ENCODE measurements at regions not wholly inside any gene's neighbourhood (a gene's known extent, or its start where the extent isn't known, plus 50 kb on each side); places are given as distances from the start of the nearest gene placed in this dataset.

- ATAC-seq (ENCODE audit: low FRiP score) = no peak
- TF ChIP-seq CTCF (IDR thresholded peaks at IDR 0.05) = no peak
- no peak for DNase-seq (ENCODE audit: low spot score)
These were observed 388.6 kb downstream of the BCAT1 start for GRCh38 chr12:24560192-24560775.

- DNase-seq (ENCODE audit: low spot score) (no peak), ATAC-seq (ENCODE audit: low FRiP score) (no peak)
These were observed 391.2 kb downstream of the BCAT1 start for GRCh38 chr12:24557738-24558137.

GRCh38 chr12:24555730-24556129 lies 393.2 kb downstream of the BCAT1 start:
- ATAC-seq (ENCODE audit: low FRiP score) = no peak
- no peak for TF ChIP-seq CTCF (IDR thresholded peaks at IDR 0.05)
- DNase-seq (ENCODE audit: low spot score) = no peak

More at GRCh38 chr12:24557738-24558137, 391.2 kb downstream of the BCAT1 start:
- no peak for TF ChIP-seq CTCF (IDR thresholded peaks at IDR 0.05)

GRCh38 chr12:24554612-24555295 lies 394.1 kb downstream of the BCAT1 start:
- no peak for ATAC-seq (ENCODE audit: low FRiP score)
- TF ChIP-seq CTCF (IDR thresholded peaks at IDR 0.05) = no peak
- DNase-seq (ENCODE audit: low spot score) = no peak

- no peak for TF ChIP-seq CTCF (IDR thresholded peaks at IDR 0.05)
- no peak for ATAC-seq (ENCODE audit: low FRiP score)
- no peak for DNase-seq (ENCODE audit: low spot score)
These were observed 395.6 kb downstream of the BCAT1 start for GRCh38 chr12:24553259-24553658.

GRCh38 chr12:24551163-24551786 lies 397.6 kb downstream of the BCAT1 start:
- TF ChIP-seq CTCF (IDR thresholded peaks at IDR 0.05) = no peak
- ATAC-seq (ENCODE audit: low FRiP score) (no peak), DNase-seq (ENCODE audit: low spot score) (no peak)

GRCh38 chr12:24550609-24551008 lies 398.3 kb downstream of the BCAT1 start:
- TF ChIP-seq CTCF (IDR thresholded peaks at IDR 0.05) = no peak
- DNase-seq (ENCODE audit: low spot score) = no peak
- no peak for ATAC-seq (ENCODE audit: low FRiP score)

Data from omental fat pad (tissue), 3 donors.